H9 (cell line): ENCODE measurements at regions not wholly inside any gene's neighbourhood (a gene's known extent, or its start where the extent isn't known, plus 50 kb on each side); places are given as distances from the start of the nearest gene placed in this dataset.

ENCODE experiments used
- DNase-seq: peaks from one replicate; pipeline ENCODE4 v3.0.0-alpha.2; 2017
- H2AFZ ChIP-seq: one replicate; pipeline ENCODE4 v1.6.1; 2013; ENCODE audit warnings: mild to moderate bottlenecking, low read length, control low read depth, moderate library complexity
- H2AK5ac ChIP-seq: 2 replicates; pipeline ENCODE4 v1.6.1; 2013; ENCODE audit warnings: low read length, control low read depth, mixed read lengths; ENCODE audit not compliant: insufficient read length
- H2BK120ac ChIP-seq: one replicate; pipeline ENCODE4 v1.6.1; 2013; ENCODE audit warnings: low read depth, mild to moderate bottlenecking, low read length, control low read depth, inconsistent platforms; ENCODE audit not compliant: poor library complexity, severe bottlenecking
- H2BK12ac ChIP-seq: 2 replicates; pipeline ENCODE4 v1.6.1; 2013; ENCODE audit warnings: low read length, control low read depth, mixed read lengths, low read depth; ENCODE audit not compliant: insufficient read length
- H2BK15ac ChIP-seq: 2 replicates; pipeline ENCODE4 v1.6.1; 2013; ENCODE audit warnings: low read depth, low read length, control low read depth
- H2BK20ac ChIP-seq: one replicate; pipeline ENCODE4 v1.6.1; 2013; ENCODE audit warnings: low read depth, mild to moderate bottlenecking, low read length, control low read depth, inconsistent platforms; ENCODE audit not compliant: poor library complexity, severe bottlenecking
- H2BK5ac ChIP-seq: 2 replicates; pipeline ENCODE4 v1.6.1; 2013; ENCODE audit warnings: low read length, control low read depth, mixed read lengths; ENCODE audit not compliant: insufficient read length
- H3K14ac ChIP-seq: 2 replicates; pipeline ENCODE4 v1.6.1; 2013; ENCODE audit warnings: low read length, control low read depth; ENCODE audit not compliant: insufficient read depth
- H3K18ac ChIP-seq: 2 replicates; pipeline ENCODE4 v1.6.1; 2013; ENCODE audit warnings: low read depth, mild to moderate bottlenecking, mixed read lengths, low read length, control low read depth; ENCODE audit not compliant: insufficient read length
- H3K23ac ChIP-seq: 2 replicates; pipeline ENCODE4 v1.6.1; 2013; ENCODE audit warnings: low read length, control low read depth, mixed read lengths, low read depth; ENCODE audit not compliant: insufficient read length
- H3K23me2 ChIP-seq: 2 replicates; pipeline ENCODE4 v1.6.1; 2013; ENCODE audit warnings: low read depth, mild to moderate bottlenecking, mixed read lengths, low read length, control low read depth; ENCODE audit not compliant: insufficient read length, poor library complexity, severe bottlenecking
- H3K27ac ChIP-seq: 2 replicates; pipeline ENCODE4 v1.5.1; 2013; ENCODE audit warnings: low read length, control low read depth, mixed read lengths, low read depth; ENCODE audit not compliant: insufficient read length
- H3K27me3 ChIP-seq: 2 replicates; pipeline ENCODE4 v1.6.1; 2013; ENCODE audit warnings: low read length, control low read depth, inconsistent platforms; ENCODE audit not compliant: insufficient read depth
- H3K4ac ChIP-seq: 2 replicates; pipeline ENCODE4 v1.6.1; 2013; ENCODE audit warnings: low read depth, mild to moderate bottlenecking, control low read depth, inconsistent platforms, low read length, moderate library complexity
- H3K4me1 ChIP-seq: 2 replicates; pipeline ENCODE4 v1.6.1; 2013; ENCODE audit warnings: low read length, control low read depth, inconsistent platforms; ENCODE audit not compliant: insufficient read depth
- H3K4me2 ChIP-seq: 2 replicates; pipeline ENCODE4 v1.6.1; 2013; ENCODE audit warnings: low read length, control low read depth, mixed read lengths; ENCODE audit not compliant: insufficient read length, insufficient read depth
- H3K56ac ChIP-seq: 2 replicates; pipeline ENCODE4 v1.6.1; 2013; ENCODE audit warnings: low read depth, mild to moderate bottlenecking, mixed read lengths, low read length, control low read depth; ENCODE audit not compliant: insufficient read length
- H3K79me1 ChIP-seq: 2 replicates; pipeline ENCODE4 v1.6.1; 2013; ENCODE audit warnings: low read depth, mild to moderate bottlenecking, moderate library complexity, low read length, control low read depth, inconsistent platforms; ENCODE audit not compliant: insufficient read depth, poor library complexity, severe bottlenecking
- H3K79me2 ChIP-seq: 2 replicates; pipeline ENCODE4 v1.6.1; 2013; ENCODE audit warnings: low read length, control low read depth, inconsistent platforms; ENCODE audit not compliant: insufficient read depth
- H3K9ac ChIP-seq: 2 replicates; pipeline ENCODE4 v1.6.1; 2013; ENCODE audit warnings: low read length, control low read depth, mixed read lengths; ENCODE audit not compliant: insufficient read length; ENCODE audit errors: extremely low read depth
- H3K9me3 ChIP-seq: one replicate; pipeline ENCODE4 v1.6.1; 2013; ENCODE audit warnings: low read depth, low read length, inconsistent platforms; ENCODE audit not compliant: control insufficient read depth
- H3T11ph ChIP-seq: one replicate; pipeline ENCODE4 v1.6.1; 2013; ENCODE audit warnings: mild to moderate bottlenecking, low read length, control low read depth, inconsistent platforms
- H4K20me1 ChIP-seq: one replicate; pipeline ENCODE4 v1.6.1; 2013; ENCODE audit not compliant: control insufficient read depth, insufficient read length, insufficient read depth
- H4K5ac ChIP-seq: 2 replicates; pipeline ENCODE4 v1.6.1; 2013; ENCODE audit warnings: low read depth, mild to moderate bottlenecking, mixed read lengths, low read length, control low read depth; ENCODE audit not compliant: insufficient read length
- H4K8ac ChIP-seq: replicated peaks from 2 replicates; pipeline ENCODE4 v1.6.1; 2013; ENCODE audit warnings: low read length, control low read depth, mixed read lengths, low read depth; ENCODE audit not compliant: insufficient read length
- H4K91ac ChIP-seq: 2 replicates; pipeline ENCODE4 v1.6.1; 2013; ENCODE audit warnings: low read depth, mild to moderate bottlenecking, moderate library complexity, mixed read lengths, low read length, control low read depth; ENCODE audit not compliant: insufficient read length
- H3K27ac Mint-ChIP-seq, 3 experiments: 2 replicates in 2 of 3; 3 replicates in 1 of 3; pipeline ENCODE4 v1.8.0; 2020 to 2021; ENCODE audit warnings: mixed read lengths in 3 of 3, mild to moderate bottlenecking in 1 of 3, moderate library complexity in 1 of 3
- H3K27me3 Mint-ChIP-seq: 2 replicates; pipeline ENCODE4 v1.8.0; 2021; ENCODE audit warnings: low read depth, mild to moderate bottlenecking, moderate library complexity, mixed read lengths
- H3K36me3 Mint-ChIP-seq, 3 experiments: 2 replicates in 2 of 3; 3 replicates in 1 of 3; pipeline ENCODE4 v1.8.0; 2020 to 2021; ENCODE audit warnings: low read depth in 3 of 3, mixed read lengths in 3 of 3; ENCODE audit not compliant: insufficient read depth in 1 of 3
- H3K4me1 Mint-ChIP-seq, 2 experiments: 2 replicates each; pipeline ENCODE4 v1.8.0; 2020; ENCODE audit warnings: mixed read lengths in 2 of 2
- H3K4me3 Mint-ChIP-seq, 2 experiments: 2 replicates in 1 of 2; 3 replicates in 1 of 2; pipeline ENCODE4 v1.8.0; 2020 to 2021; ENCODE audit warnings: mild to moderate bottlenecking in 2 of 2, mixed read lengths in 2 of 2, moderate library complexity in 1 of 2
- H3K9me3 Mint-ChIP-seq, 2 experiments: 2 replicates in 1 of 2; 3 replicates in 1 of 2; pipeline ENCODE4 v1.8.0; 2020; ENCODE audit warnings: mild to moderate bottlenecking in 2 of 2, mixed read lengths in 2 of 2, moderate library complexity in 1 of 2
- WGBS: extraction: QIAGEN DNeasy Blood & Tissue Kit; methylation state at CpG from one replicate; pipeline ENCODE4 v1.1.7; 2013; ENCODE audit warnings: missing lambda C conversion rate, low lambda C conversion rate, mixed read lengths; ENCODE audit not compliant: insufficient read length; ENCODE audit errors: extremely low coverage; 5-methylcytosine and 5-hydroxymethylcytosine counted together
- TF ChIP-seq, protein P1 (sequence below): fragments of 200-600 bp; sonication (generic); conservative IDR thresholded peaks from 3 replicates; pipeline ENCODE4 v1.8.0; 2021; ENCODE audit warnings: antibody characterized with exemption, mild to moderate bottlenecking

DNA sequence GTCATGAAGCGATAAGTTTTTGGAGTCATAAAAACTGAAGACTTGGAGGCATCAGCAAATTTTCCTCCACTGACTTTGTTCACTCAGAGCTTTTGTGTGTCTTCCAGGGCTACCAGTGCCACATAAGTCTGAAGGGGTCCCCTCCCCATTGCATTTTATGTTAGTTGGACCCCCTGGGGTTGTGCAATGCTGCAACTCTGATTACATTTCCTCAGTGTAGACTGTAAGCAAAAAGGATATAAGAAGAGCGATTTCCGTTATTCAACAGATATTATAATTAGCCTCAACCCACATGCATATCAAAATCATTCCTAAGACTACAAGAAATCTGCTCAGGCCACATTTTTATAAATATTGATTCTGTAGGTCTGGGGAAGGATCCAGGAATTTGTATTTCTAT, 324.0 kb downstream of the TDRD3 start:
- H3K9me3 ChIP-seq = no peaks in the 10 kb centered on the region
- H2AK5ac ChIP-seq = no peak overlapping the region
- H3K27ac ChIP-seq = no peak overlapping the region
- TF ChIP-seq, protein P1, sequence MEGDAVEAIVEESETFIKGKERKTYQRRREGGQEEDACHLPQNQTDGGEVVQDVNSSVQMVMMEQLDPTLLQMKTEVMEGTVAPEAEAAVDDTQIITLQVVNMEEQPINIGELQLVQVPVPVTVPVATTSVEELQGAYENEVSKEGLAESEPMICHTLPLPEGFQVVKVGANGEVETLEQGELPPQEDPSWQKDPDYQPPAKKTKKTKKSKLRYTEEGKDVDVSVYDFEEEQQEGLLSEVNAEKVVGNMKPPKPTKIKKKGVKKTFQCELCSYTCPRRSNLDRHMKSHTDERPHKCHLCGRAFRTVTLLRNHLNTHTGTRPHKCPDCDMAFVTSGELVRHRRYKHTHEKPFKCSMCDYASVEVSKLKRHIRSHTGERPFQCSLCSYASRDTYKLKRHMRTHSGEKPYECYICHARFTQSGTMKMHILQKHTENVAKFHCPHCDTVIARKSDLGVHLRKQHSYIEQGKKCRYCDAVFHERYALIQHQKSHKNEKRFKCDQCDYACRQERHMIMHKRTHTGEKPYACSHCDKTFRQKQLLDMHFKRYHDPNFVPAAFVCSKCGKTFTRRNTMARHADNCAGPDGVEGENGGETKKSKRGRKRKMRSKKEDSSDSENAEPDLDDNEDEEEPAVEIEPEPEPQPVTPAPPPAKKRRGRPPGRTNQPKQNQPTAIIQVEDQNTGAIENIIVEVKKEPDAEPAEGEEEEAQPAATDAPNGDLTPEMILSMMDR = no peak
- H3K4me1 Mint-ChIP-seq = peaks cover 3% of the 10 kb centered on the region in 2 experiments; a peak in 1 of 4 replicates
- no peaks in the 10 kb centered on the region for H3K23me2 ChIP-seq
- no peaks in the 10 kb centered on the region for H3K4me1 ChIP-seq
- H3K4me2 ChIP-seq = no peak overlapping the region
- H3K79me1 ChIP-seq = no peaks in the 10 kb centered on the region
- H3K4me3 Mint-ChIP-seq = no peak overlapping the region
- no peaks in the 10 kb centered on the region for H3K79me2 ChIP-seq
- no peaks in the 10 kb centered on the region for H3K27me3 ChIP-seq
- H4K8ac ChIP-seq = no peak overlapping the region
- H3K56ac ChIP-seq = no peak overlapping the region
- H3K36me3 Mint-ChIP-seq = no peaks in the 10 kb centered on the region
- no peaks in the 10 kb centered on the region for H3K27me3 Mint-ChIP-seq
- no peak overlapping the region for H2BK120ac ChIP-seq
- H3K23ac ChIP-seq = no peak overlapping the region
- H3K9me3 Mint-ChIP-seq = no peaks in the 10 kb centered on the region
- H3K27ac Mint-ChIP-seq = no peak overlapping the region
- no peak overlapping the region for H3T11ph ChIP-seq
- H3K14ac ChIP-seq = no peak overlapping the region
- H4K5ac ChIP-seq = no peak overlapping the region
- no peak overlapping the region for H4K91ac ChIP-seq
- H2BK12ac ChIP-seq = no peak overlapping the region
- no peak for DNase-seq
- H2BK20ac ChIP-seq = no peak overlapping the region
- no peak overlapping the region for H3K18ac ChIP-seq
- WGBS = no CpG with 5 or more reads among the region's 3 CpGs
- H2BK15ac ChIP-seq = no peak overlapping the region
- H4K20me1 ChIP-seq = no peaks in the 10 kb centered on the region
- no peak overlapping the region for H2AFZ ChIP-seq
- no peak overlapping the region for H2BK5ac ChIP-seq
- H3K4ac ChIP-seq = no peak overlapping the region
- H3K9ac ChIP-seq = no peak overlapping the region
